ENCODE measurements at regions not wholly inside any gene's neighbourhood (a gene's known extent, or its start where the extent isn't known, plus 50 kb on each side); places are given as distances from the start of the nearest gene placed in this dataset.

DNA sequence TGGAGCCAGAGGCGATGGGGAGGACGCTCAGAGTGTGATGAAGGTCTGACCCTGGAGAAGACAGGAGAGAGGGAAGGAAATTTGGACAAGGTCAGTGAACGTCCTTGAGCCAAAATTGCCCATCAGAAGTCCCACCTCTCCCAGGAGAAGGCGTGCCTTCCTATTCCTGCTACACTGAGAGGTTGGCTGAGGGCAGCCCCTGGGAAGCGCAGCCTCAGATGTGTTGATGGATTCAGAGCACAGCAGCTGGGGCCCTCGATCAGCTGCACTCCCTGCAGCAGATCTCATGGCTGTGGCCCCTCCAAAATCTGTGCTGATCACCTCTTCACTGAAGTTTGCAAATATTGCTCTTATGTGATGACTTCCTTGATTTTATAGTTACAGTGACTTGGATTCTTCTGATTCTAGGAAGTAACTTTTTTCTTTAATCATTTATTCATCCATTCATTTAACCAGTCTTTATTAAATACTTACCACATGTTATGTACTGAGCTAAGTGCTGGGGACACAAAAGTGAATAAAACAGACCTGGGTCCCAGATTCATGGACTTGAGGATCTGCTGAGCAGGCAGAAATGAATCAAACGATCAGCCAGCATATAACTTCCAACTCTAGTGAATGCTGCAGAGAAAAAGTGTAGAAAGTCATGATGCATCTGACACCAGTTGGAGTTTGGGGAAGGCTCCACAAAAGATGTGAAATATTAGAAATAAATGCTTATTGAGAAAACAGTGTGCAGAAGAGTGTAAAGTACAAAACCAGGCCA is 69.6 kb upstream of the ARMC2 start:
- no peak for DNase-seq (ENCODE audit: extremely low read depth, low read depth, low spot score)

- no peak for DNase-seq (ENCODE audit: extremely low read depth, low read depth, low spot score)
These were observed 68.5 kb upstream of the ARMC2 start for GRCh38 chr6:108779536-108780275.

GRCh38 chr6:108780784-108781183 is 67.4 kb upstream of the ARMC2 start:
- no peak for DNase-seq (ENCODE audit: extremely low read depth, low read depth, low spot score)

- no peak for DNase-seq (ENCODE audit: extremely low read depth, low read depth, low spot score)
These were observed 66.7 kb upstream of the ARMC2 start for GRCh38 chr6:108781419-108782100.

DNA sequence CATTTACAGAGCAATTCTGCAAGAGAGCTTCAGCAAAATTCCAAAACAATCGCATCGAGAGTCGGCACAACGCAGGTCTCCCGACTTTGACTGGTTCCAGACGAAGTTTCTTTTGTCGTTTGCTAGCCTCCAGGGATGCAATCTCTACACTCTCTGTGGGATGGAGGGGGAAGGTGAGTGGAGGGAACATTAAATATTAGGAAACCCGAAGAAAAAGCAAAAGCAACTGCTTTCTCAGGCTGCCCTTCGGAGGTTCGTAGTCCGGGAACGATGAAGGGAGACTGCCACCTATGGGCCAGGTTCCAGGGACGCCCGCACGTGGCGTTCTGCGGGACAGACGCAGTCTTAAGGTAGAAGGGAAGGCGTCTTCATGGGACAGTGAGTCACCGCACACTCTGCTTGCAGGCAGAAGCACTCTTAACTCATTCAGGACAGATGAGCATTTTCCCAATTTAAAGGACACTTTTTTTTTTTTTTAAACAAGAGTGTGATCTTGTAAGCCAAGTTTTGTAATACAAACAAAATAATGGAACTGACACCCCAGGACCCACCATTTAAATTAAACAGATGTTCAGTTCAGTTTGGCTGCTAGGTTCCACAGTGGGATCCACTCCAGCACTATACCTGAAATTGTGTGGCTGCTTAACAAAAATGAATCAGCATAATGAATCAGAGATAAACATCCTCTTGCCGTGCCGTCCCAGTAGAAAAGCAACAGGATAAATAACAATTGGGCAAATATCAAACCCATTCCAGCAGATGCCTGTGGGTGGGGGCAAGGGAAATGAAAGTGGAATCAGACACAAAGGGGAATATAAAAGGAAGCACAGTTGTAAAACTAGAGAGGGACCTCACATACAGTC is 65.8 kb upstream of the ARMC2 start:
- peak; percentile 56 for DNase-seq (ENCODE audit: extremely low read depth, low read depth, low spot score)

- no peak for DNase-seq (ENCODE audit: extremely low read depth, low read depth, low spot score)
These were observed 62.6 kb upstream of the ARMC2 start for GRCh38 chr6:108785653-108786052.

GRCh38 chr6:108788416-108788815 is 59.8 kb upstream of the ARMC2 start:
- no peak for DNase-seq (ENCODE audit: extremely low read depth, low read depth, low spot score)

- no peak for DNase-seq (ENCODE audit: extremely low read depth, low read depth, low spot score)
These were observed 58.7 kb upstream of the ARMC2 start for GRCh38 chr6:108789475-108789874.

GRCh38 chr6:108791700-108792099 is 56.5 kb upstream of the ARMC2 start:
- no peak for DNase-seq (ENCODE audit: extremely low read depth, low read depth, low spot score)

- no peak for DNase-seq (ENCODE audit: extremely low read depth, low read depth, low spot score)
These were observed 54.5 kb upstream of the ARMC2 start for GRCh38 chr6:108793516-108794251.

DNA sequence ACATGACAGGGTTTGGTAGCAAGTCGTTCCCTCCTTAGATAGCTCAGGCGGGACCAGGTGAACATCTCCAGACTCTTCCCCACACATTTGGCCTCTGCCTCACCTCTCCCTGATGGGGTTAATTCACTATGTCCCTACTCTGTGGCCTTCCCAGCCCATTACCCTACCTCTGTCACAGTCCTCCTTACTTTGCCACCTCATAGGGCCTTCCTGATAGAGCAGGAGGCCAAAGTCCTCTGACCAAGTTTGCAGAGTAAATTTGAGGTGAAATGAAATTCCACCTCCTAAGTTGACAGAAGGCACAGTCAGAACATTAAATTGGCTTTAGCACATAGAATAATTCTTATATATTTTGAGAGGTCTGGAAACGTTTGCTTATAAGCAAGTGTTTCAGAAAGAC is 53.1 kb upstream of the ARMC2 start:
- no peak for DNase-seq (ENCODE audit: extremely low read depth, low read depth, low spot score)

DNA sequence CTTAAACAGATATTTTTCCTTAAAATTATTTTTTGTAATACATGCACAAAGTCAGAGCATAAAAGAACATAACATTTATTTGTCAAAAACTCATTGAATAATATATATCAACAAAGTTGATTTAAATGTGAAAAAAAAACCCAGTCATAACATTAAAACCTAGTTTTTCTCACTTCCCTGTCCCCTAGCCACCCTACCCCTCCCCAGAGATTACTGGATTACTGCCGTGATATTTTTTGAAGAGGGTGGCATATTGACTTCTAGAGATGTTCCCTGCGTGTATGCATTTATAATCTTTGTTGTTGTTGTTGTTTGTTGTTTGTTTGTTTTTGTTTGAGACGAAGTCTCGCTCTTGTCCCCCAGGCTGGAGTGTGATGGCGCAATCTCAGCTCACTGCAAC is 52.4 kb upstream of the ARMC2 start:
- DNase-seq (ENCODE audit: extremely low read depth, low read depth, low spot score): no peak

DNA sequence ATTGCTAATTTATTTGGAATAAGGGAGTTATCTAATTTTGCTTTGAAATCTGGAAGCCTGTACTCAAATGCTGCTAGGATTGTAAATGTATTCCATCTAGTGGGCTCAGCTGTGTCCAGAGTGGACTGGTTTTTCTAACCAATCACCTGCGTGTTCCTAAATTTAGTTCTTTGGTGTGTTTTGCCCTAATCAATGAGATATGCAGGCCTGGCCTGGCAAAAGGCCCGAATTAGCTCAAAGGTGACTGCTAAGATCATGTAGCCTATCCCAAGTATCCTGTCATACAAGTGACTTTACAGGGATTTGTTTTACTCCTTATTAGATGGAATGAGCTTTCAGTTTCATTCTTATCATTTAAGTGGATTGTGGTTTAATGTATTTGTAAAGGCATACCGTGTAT is 51.3 kb upstream of the ARMC2 start:
- no peak for DNase-seq (ENCODE audit: extremely low read depth, low read depth, low spot score)

DNA sequence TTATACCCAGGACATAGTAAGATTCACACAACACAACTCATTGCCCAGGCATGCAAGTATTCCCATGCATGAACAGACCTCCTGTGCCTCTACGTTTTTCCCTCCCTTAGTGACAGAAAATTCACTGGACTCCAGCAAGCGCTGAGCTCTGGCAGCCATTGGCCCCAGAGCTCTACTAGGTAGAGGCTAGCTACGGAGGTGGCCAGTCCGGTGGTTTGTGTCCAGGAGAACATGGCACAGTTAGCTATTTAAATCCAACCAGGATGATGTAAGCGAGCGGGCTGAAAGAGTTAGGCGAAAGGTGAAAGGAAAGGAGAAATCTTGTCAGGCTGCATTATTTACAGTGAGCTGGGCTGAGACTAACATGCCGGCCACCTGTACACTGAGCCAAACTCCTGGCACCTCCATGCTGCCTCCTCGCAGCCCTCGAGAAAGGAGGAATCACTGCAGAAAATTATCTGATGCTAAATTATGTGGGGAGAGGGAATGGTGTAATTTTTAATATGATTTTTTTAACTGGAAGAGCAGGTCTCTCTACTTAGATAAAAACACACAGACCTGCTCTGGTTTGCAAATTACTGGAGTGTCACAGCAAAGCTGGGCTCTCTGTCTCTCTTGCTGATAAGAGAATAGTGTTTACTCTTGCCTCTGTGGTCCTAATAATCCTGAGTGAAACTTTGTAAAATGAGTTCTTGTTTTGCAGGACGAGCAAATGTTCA is 50.1 kb upstream of the ARMC2 start:
- no peak for DNase-seq (ENCODE audit: extremely low read depth, low read depth, low spot score)
